HFFc6 (cell line): ENCODE measurements at regions not wholly inside any gene's neighbourhood (a gene's known extent, or its start where the extent isn't known, plus 50 kb on each side); places are given as distances from the start of the nearest gene placed in this dataset.

Experiments used
- DNase-seq: peaks from one replicate; pipeline ENCODE4 v3.0.0-alpha.2; 2018
- H3K27ac Mint-ChIP-seq: 2 replicates; pipeline ENCODE4 v1.8.0; 2020; ENCODE audit warnings: mild to moderate bottlenecking, mixed read lengths
- H3K27me3 Mint-ChIP-seq: 2 replicates; pipeline ENCODE4 v1.8.0; 2021; ENCODE audit warnings: mild to moderate bottlenecking, moderate library complexity, mixed read lengths; ENCODE audit not compliant: insufficient read depth
- H3K36me3 Mint-ChIP-seq: 2 replicates; pipeline ENCODE4 v1.8.0; 2021; ENCODE audit warnings: low read depth, mixed read lengths
- H3K4me1 Mint-ChIP-seq: 2 replicates; pipeline ENCODE4 v1.8.0; 2020; ENCODE audit warnings: low read depth, mixed read lengths
- H3K4me3 Mint-ChIP-seq: 2 replicates; pipeline ENCODE4 v1.8.0; 2020; ENCODE audit warnings: mild to moderate bottlenecking, moderate library complexity, mixed read lengths
- H3K9me3 Mint-ChIP-seq: 2 replicates; pipeline ENCODE4 v1.8.0; 2020; ENCODE audit warnings: mild to moderate bottlenecking, mixed read lengths
- CTCF ChIP-seq: fragments of 200-600 bp; sonication (generic); IDR thresholded peaks from 2 replicates; pipeline ENCODE4 v1.5.0; 2021; ENCODE audit warnings: antibody characterized with exemption, mild to moderate bottlenecking

DNA sequence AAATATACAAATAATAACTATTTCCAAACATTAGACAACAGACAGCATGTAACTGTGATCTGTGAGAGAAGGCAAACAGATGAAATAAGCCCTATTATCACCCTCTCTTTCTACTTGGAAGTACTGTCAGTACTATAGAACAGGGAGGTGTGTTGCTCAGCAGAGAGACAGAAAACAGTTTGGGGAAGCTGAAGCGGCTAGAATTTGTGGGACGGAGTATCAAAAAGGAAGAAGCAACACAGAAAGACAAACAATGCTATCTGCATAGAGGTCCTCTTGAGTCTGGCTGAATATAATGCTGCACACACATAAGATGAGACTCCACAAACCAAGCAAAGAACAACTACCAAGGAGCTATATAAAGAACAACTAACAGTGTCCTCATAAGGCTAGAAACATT lies 59.4 kb downstream of the ZZZ3 start:
- H3K27ac Mint-ChIP-seq, result no peak overlapping the region
- DNase-seq, result no peak
- H3K4me3 Mint-ChIP-seq, result no peak overlapping the region
- peaks cover 20% of the 10 kb centered on the region for H3K4me1 Mint-ChIP-seq
- H3K36me3 Mint-ChIP-seq, result peaks cover 57% of the 10 kb centered on the region
- no peak for TF ChIP-seq CTCF
- no peaks in the 10 kb centered on the region; the same call in 1 of the 2 replicates for H3K27me3 Mint-ChIP-seq
- no peaks in the 10 kb centered on the region for H3K9me3 Mint-ChIP-seq

GRCh38 chr1:77620273-77620672 lies 62.2 kb downstream of the ZZZ3 start:
- no peak overlapping the region for H3K4me3 Mint-ChIP-seq
- DNase-seq, result no peak
- H3K36me3 Mint-ChIP-seq, result peaks cover 52% of the 10 kb centered on the region
- peaks cover 19% of the 10 kb centered on the region for H3K4me1 Mint-ChIP-seq
- H3K27ac Mint-ChIP-seq, result no peak overlapping the region
- H3K27me3 Mint-ChIP-seq, result no peaks in the 10 kb centered on the region; the same call in 1 of the 2 replicates
- no peaks in the 10 kb centered on the region for H3K9me3 Mint-ChIP-seq
- TF ChIP-seq CTCF, result no peak

- Mint-ChIP-seq H3K9me3 (peaks cover 22% of the 10 kb centered on the region), H3K36me3 (peaks cover 57% of the 10 kb centered on the region), H3K27me3 (no peaks in the 10 kb centered on the region; the same call in 1 of the 2 replicates), H3K4me1 (peaks cover 8% of the 10 kb centered on the region), H3K4me3 (no peak overlapping the region), H3K27ac (no peak overlapping the region)
- no peak for DNase-seq
- no peak for TF ChIP-seq CTCF
Observed at GRCh38 chr1:77614037-77614436, 68.4 kb downstream of the ZZZ3 start.
